AG09319 (cell line): ENCODE measurements at regions not wholly inside any gene's neighbourhood (a gene's known extent, or its start where the extent isn't known, plus 50 kb on each side); places are given as distances from the start of the nearest gene placed in this dataset.

Experiments used
- DNase-seq: peaks from one replicate; pipeline ENCODE4 v3.0.0-alpha.2; 2010; ENCODE audit warnings: low read depth; ENCODE audit errors: extremely low read depth
- CTCF ChIP-seq: IDR thresholded peaks from 2 replicates; pipeline ENCODE4 v1.5.1; 2011; ENCODE audit warnings: low read depth, mild to moderate bottlenecking, inconsistent platforms, low read length, moderate library complexity

- DNase-seq: no peak
- TF ChIP-seq CTCF: no peak
These were observed 461.9 kb downstream of the EFNA5 start for GRCh38 chr5:107208867-107209266.

DNA sequence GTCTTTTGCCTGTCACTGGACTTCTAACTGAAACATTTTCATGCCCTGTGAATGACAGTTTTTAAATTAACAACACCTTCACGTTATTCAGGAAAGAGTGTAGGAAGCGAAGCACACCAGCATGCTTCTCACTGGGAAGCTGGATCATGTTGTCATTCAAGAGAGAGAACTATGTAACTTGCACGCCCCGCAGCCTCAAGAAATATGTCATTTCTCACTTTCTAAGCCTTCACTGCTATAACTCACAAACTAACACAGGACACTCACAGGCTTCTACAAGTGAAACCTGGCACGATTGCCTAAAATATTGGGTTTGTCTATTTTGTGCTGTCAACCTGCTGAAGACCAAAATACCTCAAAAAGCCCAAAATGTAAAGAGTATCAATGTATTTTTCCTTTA is 466.3 kb downstream of the EFNA5 start:
- no peak for TF ChIP-seq CTCF
- no peak for DNase-seq

DNA sequence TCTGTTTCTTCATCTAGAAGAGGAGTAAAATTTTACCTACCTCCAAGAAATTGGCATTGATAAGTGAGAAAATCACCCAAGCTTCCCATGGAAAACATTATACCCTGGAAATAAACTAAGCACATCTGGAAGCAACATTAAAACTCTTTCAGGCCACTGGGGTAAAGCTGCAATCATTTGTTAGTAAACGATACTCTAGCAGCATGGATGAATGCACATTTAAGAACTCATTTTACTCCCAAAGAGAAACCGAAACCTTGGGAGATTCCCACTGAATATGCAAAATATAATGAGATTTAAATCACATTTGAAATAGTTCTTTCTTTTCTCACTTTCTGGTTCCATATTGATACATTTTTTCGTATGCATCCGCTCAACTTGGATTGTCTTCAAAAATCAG is 467.5 kb downstream of the EFNA5 start:
- no peak for DNase-seq
- TF ChIP-seq CTCF: no peak

DNA sequence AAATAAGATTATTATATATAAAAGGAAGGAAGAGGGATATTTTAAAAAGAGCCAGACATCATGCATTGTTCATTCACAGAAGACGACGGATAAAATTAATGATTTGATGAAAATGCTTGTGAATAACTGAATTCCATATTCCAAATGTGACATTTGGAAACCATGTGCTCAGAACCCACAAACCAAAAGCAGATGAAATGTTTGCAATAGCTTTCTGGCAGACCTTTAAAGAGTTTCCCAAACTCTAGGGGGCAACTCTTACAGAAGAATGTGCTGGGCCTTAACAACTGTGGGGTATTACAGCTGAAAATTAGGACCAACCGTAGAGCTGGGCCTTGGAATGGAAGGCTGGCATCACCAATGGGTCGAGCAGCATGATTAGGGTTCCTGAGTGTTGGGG is 471.0 kb downstream of the EFNA5 start:
- TF ChIP-seq CTCF: no peak

GRCh38 chr5:107196500-107197059 is 474.2 kb downstream of the EFNA5 start:
- TF ChIP-seq CTCF: no peak
- no peak for DNase-seq

More for the DNA sequence above, 471.0 kb downstream of the EFNA5 start:
- DNase-seq: no peak

DNA sequence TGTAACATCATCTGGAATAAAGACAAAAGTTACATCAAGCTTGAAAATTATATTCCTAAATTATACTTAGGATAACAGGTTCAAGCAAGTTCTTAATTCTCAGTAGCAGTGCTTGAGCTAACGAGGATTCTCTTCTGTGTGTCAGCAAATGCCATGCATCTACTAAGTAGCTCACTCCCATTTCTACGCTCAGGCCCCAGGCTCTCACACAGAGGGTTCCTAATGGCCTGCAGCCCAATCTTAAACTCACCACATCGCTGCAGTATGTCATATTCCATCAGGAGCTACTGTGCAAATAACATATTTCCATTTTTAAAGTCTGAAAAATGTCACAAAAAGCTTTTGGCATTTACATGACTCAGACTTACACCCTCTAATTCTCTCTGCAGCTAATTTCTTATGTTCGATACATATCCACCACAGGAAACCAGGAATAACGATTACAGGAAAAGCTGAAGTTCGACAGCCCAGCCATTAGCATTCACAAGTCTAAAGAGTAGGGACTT is 474.8 kb downstream of the EFNA5 start:
- no peak for TF ChIP-seq CTCF
- DNase-seq: no peak

- DNase-seq: no peak
- TF ChIP-seq CTCF: no peak
These were observed 485.9 kb downstream of the EFNA5 start for GRCh38 chr5:107184871-107185270.
